ENCODE measurements at regions not wholly inside any gene's neighbourhood (a gene's known extent, or its start where the extent isn't known, plus 50 kb on each side); places are given as distances from the start of the nearest gene placed in this dataset.
"Not testable (repeated sequence)": the region's sequence is repeated elsewhere in the genome, so short reads cannot be mapped to it uniquely, and the experiment has no call there.

GRCh38 chr10:25843551-25844170, 90.4 kb upstream of the MYO3A start:
- H3K4me3 ChIP-seq, result no peak overlapping the region
- H3K36me3 ChIP-seq, result no peaks in the 10 kb centered on the region
- H3K27me3 ChIP-seq, result no peaks in the 10 kb centered on the region
- DNase-seq, result no peak
- no peak overlapping the region for H3K27ac ChIP-seq
- H3K4me1 ChIP-seq, result no peaks in the 10 kb centered on the region
- no peaks in the 10 kb centered on the region for H3K9me3 ChIP-seq (replicated peaks)

- H3K27me3 ChIP-seq; H3K4me1 ChIP-seq; H3K9me3 ChIP-seq (replicated peaks); DNase-seq; H3K27ac ChIP-seq; H3K4me3 ChIP-seq; H3K36me3 ChIP-seq: not testable (repeated sequence)
Observed at GRCh38 chr10:25844716-25845115, 89.3 kb upstream of the MYO3A start.

- Histone ChIP-seq H3K9me3 (replicated peaks) (no peaks in the 10 kb centered on the region), H3K36me3 (no peaks in the 10 kb centered on the region), H3K4me1 (no peaks in the 10 kb centered on the region), H3K4me3 (no peak overlapping the region), H3K27me3 (peaks cover 18% of the 10 kb centered on the region), H3K27ac (no peak overlapping the region)
- no peak for DNase-seq
Observed at GRCh38 chr10:25849268-25849667, 84.8 kb upstream of the MYO3A start.

DNA sequence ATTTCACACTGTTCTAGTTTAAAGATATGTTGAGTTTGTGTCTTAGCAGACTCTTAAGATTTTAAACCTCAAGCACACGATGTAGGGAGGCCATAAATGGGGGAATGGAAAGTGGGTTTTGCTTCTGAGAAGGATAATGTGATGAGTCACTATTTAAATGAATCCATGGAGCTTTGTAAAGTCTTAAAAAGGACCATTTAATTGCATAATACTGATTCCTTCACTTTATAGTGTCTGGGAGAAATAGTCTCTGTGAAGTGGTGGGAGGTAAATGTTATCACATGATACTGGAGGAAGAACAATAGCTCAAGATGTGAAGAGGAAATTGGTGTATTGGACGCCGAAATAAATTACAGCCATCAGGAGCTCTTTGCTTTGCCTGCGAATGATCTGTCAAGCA, 84.0 kb upstream of the MYO3A start:
- Histone ChIP-seq H3K27ac (no peak overlapping the region), H3K27me3 (peaks cover 18% of the 10 kb centered on the region), H3K4me3 (no peak overlapping the region), H3K4me1 (no peaks in the 10 kb centered on the region), H3K9me3 (replicated peaks) (no peaks in the 10 kb centered on the region), H3K36me3 (no peaks in the 10 kb centered on the region)
- no peak for DNase-seq

DNA sequence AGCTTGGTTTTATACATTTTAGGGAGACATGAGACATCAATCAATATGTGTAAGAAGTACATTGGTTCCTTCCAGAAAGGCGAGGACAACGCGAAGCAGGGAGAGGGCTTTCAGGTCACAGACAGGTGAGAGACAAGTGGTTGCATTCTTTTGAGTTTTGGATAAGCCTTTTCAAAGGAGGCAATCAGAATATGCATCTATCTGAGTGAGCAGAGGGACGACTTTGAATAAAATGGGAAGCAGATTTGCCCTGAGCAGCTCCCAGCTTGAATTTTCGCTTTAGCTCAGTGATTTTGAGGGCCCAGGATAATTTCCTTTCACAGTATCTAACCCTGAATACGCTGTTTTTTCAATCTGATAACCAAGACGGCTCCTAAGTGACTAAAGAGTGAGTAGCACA, 82.5 kb upstream of the MYO3A start:
- Histone ChIP-seq H3K4me3 (no peak overlapping the region), H3K27me3 (peaks cover 18% of the 10 kb centered on the region), H3K4me1 (no peaks in the 10 kb centered on the region), H3K27ac (no peak overlapping the region), H3K9me3 (replicated peaks) (no peaks in the 10 kb centered on the region), H3K36me3 (no peaks in the 10 kb centered on the region)
- DNase-seq, result no peak

DNA sequence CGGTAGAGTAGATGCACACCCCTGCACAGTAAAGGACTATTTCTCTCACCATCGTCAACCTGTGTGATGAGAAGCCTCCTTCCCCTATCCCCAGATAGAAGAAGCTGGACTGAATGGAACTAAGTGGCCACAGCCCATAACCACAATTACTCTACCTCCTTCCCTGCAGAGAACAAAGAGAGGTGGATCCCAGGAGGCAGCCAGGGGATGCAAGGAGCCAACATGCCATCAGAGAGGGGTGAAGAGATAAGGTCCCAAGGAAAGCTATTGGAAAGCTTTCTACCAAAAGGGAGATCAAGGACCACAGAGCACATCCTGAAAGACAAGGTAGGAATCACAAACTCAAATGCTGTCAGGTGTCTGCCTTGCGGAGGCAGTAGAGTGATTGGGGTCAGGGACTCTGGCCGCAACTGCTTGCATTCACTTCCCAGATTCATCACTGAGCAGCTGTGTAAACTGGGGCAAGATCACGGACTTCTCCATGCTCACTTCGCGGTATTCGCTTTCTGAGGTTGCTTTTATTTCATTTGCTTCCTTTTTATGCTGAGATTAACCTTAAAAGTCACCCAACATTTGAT, 81.6 kb upstream of the MYO3A start:
- no peaks in the 10 kb centered on the region for H3K4me1 ChIP-seq

GRCh38 chr10:25858076-25858475, 76.0 kb upstream of the MYO3A start:
- no peak overlapping the region for H3K4me3 ChIP-seq
- H3K36me3 ChIP-seq, result no peaks in the 10 kb centered on the region
- no peak for DNase-seq
- peaks cover 10% of the 10 kb centered on the region; the same call in 1 of the 2 replicates for H3K27me3 ChIP-seq
- no peaks in the 10 kb centered on the region for H3K4me1 ChIP-seq
- no peaks in the 10 kb centered on the region for H3K9me3 ChIP-seq (replicated peaks)
- H3K27ac ChIP-seq, result no peak overlapping the region

More for the DNA sequence above, 81.6 kb upstream of the MYO3A start:
- Histone ChIP-seq H3K27me3 (peaks cover 18% of the 10 kb centered on the region), H3K36me3 (no peaks in the 10 kb centered on the region), H3K27ac (no peak overlapping the region), H3K9me3 (replicated peaks) (no peaks in the 10 kb centered on the region), H3K4me3 (no peak overlapping the region)
- no peak for DNase-seq

DNA sequence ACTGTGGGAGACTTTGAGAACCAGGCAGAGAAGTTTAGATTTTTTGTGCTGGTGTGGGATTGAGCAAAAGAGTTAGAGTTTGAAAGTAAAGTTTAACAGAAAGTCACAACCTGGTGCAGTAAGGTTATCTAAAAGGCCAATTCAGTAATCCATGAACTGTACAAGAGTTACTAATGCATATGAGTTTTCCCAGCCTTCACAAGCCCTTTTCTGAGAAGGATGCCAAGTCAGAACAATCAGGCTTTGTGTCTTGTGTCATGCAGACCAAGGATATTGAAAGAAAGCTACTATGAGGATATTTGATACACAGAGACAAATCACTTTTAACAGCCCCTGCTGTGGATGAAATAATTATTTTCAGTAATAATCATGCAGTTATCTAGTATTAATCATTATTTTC, 68.8 kb upstream of the MYO3A start:
- H3K27ac ChIP-seq, result no peak overlapping the region
- no peak overlapping the region for H3K4me3 ChIP-seq
- H3K4me1 ChIP-seq, result no peaks in the 10 kb centered on the region
- H3K36me3 ChIP-seq, result no peaks in the 10 kb centered on the region
- DNase-seq, result peak in 1 of 2 experiments; percentile 6
- no peaks in the 10 kb centered on the region for H3K9me3 ChIP-seq (replicated peaks)
- H3K27me3 ChIP-seq, result no peaks in the 10 kb centered on the region; the same call in 1 of the 2 replicates

DNA sequence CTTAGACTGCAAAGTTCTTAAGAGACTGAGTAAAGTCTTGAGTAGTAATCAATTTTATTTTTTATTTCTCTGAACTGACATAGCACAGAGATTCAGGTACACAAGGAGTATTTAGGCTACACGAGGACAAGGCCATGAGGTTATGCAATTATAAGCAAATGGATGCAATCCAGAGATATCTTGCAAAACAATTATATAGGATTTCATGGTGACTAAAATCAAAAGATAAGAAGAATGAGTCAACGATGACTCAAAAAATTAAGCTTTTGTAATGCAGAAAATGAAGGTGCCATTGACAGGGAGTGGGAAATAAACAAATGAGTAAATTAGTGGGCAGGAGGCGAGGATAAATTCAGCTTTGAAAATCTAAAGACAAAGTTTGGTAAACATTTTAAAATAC, 66.7 kb upstream of the MYO3A start:
- no peaks in the 10 kb centered on the region for H3K4me1 ChIP-seq
- no peak overlapping the region for H3K27ac ChIP-seq
- H3K36me3 ChIP-seq, result no peaks in the 10 kb centered on the region
- H3K4me3 ChIP-seq, result no peak overlapping the region
- DNase-seq, result no peak
- no peaks in the 10 kb centered on the region; the same call in 1 of the 2 replicates for H3K27me3 ChIP-seq
- H3K9me3 ChIP-seq (replicated peaks), result no peaks in the 10 kb centered on the region

DNA sequence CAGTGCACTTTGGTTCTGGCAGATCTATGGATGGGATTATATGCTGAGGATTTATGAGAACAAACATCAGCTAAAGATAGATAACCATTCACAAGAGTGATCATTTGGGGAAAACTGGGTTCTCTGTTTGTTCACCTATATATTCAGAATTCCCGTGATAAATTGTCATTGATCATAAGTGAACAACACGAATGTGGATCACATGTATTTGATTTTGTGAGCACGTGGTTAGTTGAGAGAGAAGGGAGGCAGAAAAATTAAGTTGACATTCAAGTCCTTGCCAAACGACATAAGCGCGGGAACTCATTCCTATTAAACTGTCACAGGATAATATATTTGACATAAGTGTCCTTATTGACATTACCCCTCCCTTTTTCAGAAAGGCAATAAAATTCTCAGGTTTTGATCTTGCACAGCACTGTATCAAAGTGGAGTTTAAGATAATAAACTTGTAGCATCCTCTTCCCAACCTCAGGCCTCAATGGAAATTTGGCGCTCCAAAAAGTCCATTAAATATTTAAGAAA, 64.9 kb upstream of the MYO3A start:
- Histone ChIP-seq H3K27ac (no peak overlapping the region), H3K4me3 (no peak overlapping the region), H3K4me1 (no peaks in the 10 kb centered on the region), H3K27me3 (no peaks in the 10 kb centered on the region; the same call in 1 of the 2 replicates), H3K36me3 (no peaks in the 10 kb centered on the region), H3K9me3 (replicated peaks) (no peaks in the 10 kb centered on the region)
- no peak for DNase-seq

DNA sequence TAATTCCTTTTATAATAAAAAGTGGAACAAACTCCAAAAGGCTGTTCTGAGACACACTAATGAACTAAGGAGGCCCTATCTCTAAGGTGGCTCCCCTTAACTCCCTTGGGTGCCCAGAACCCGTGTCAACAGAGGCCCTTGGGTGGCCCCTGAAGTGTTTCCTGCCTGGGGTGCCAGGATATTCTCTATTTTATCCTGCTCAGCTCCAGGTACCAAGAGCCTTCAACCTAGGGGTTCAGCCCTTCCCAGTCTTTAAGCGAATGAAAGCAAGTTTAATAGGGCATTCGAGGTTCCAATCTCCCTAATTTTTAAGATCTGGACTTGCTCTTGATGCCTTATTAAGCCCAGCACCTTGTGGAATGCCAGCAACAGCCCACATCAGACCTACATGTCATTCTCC, 64.4 kb upstream of the MYO3A start:
- H3K4me3 ChIP-seq, result no peak overlapping the region

GRCh38 chr10:25874402-25874801, 59.6 kb upstream of the MYO3A start:
- not testable (repeated sequence) for H3K9me3 ChIP-seq (replicated peaks); H3K4me1 ChIP-seq; DNase-seq; H3K36me3 ChIP-seq; H3K27ac ChIP-seq; H3K4me3 ChIP-seq; H3K27me3 ChIP-seq

More for the DNA sequence above, 64.4 kb upstream of the MYO3A start:
- Histone ChIP-seq H3K36me3 (no peaks in the 10 kb centered on the region), H3K4me1 (no peaks in the 10 kb centered on the region), H3K9me3 (replicated peaks) (no peaks in the 10 kb centered on the region), H3K27me3 (no peaks in the 10 kb centered on the region; the same call in 1 of the 2 replicates), H3K27ac (no peak overlapping the region)
- DNase-seq, result no peak

- Histone ChIP-seq H3K36me3 (no peaks in the 10 kb centered on the region), H3K4me3 (no peak overlapping the region), H3K4me1 (no peaks in the 10 kb centered on the region), H3K27ac (no peak overlapping the region), H3K27me3 (no peaks in the 10 kb centered on the region), H3K9me3 (replicated peaks) (no peaks in the 10 kb centered on the region)
- peak; percentile 69 to 89 for DNase-seq
Observed at GRCh38 chr10:25875556-25876165, 58.4 kb upstream of the MYO3A start.

DNA sequence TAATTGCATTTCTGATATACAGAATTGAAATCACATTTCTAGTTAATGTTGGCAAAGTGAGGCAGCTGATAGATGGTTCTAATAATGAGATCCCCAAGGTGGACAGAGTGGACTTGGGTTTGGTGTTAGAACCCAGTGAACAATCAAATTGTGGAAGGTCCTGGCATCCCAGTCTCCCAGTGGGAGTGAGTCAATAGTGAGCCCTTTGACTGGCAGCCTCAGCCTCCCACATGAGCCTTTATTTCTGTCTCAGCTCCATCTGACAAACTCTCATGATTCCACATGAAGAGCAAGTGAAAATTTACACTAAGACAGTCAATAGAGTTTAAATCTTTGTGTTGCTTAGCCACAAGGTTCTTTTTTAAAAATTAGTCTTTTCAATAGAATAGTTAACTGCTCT, 56.7 kb upstream of the MYO3A start:
- no peaks in the 10 kb centered on the region for H3K36me3 ChIP-seq
- H3K9me3 ChIP-seq (replicated peaks), result no peaks in the 10 kb centered on the region
- peaks cover 5% of the 10 kb centered on the region; the same call in 1 of the 2 replicates for H3K27me3 ChIP-seq
- H3K4me3 ChIP-seq, result no peak overlapping the region
- no peak for DNase-seq
- H3K27ac ChIP-seq, result no peak overlapping the region
- no peaks in the 10 kb centered on the region for H3K4me1 ChIP-seq
